SK-N-SH treated with all-trans-retinoic acid at 6 μM for 48 hours (cell line): ENCODE measurements at regions not wholly inside any gene's neighbourhood (a gene's known extent, or its start where the extent isn't known, plus 50 kb on each side); places are given as distances from the start of the nearest gene placed in this dataset.

ENCODE experiments used
- ARNTL ChIP-seq: fragments of 450-650 bp; formaldehyde crosslinking; IDR thresholded peaks from 2 replicates; pipeline ENCODE4 v1.5.0; 2020; ENCODE audit warnings: low read depth, mild to moderate bottlenecking, moderate library complexity, borderline replicate concordance
- CREB5 ChIP-seq: fragments of 250-450 bp; sonication (Bioruptor Pico); IDR thresholded peaks from 2 replicates; pipeline ENCODE4 v1.5.1; 2020; ENCODE audit warnings: low read depth, mild to moderate bottlenecking, moderate library complexity
- CSDC2 ChIP-seq: fragments of 250-450 bp; sonication (Bioruptor Pico); IDR thresholded peaks from 2 replicates; pipeline ENCODE4 v1.5.0; 2020; ENCODE audit warnings: mild to moderate bottlenecking, moderate library complexity
- ESRRG ChIP-seq: fragments of 250-450 bp; sonication (Bioruptor Pico); IDR thresholded peaks from 2 replicates; pipeline ENCODE4 v1.6.1; 2021; ENCODE audit warnings: mild to moderate bottlenecking
- PATZ1 ChIP-seq: fragments of 250-450 bp; sonication (Bioruptor Pico); IDR thresholded peaks from 2 replicates; pipeline ENCODE4 v1.8.0; 2020; ENCODE audit warnings: mild to moderate bottlenecking, moderate library complexity, borderline replicate concordance

- TF ChIP-seq CREB5 (CRISPR knock-in tag) (no peak), CSDC2 (CRISPR knock-in tag) (no peak), ARNTL (CRISPR knock-in tag) (no peak), PATZ1 (CRISPR knock-in tag) (no peak), ESRRG (CRISPR knock-in tag) (no peak)
Observed at GRCh38 chr2:208607694-208608093, 201.1 kb downstream of the PTH2R start.
